ENCODE measurements at regions not wholly inside any gene's neighbourhood (a gene's known extent, or its start where the extent isn't known, plus 50 kb on each side); places are given as distances from the start of the nearest gene placed in this dataset.

DNA sequence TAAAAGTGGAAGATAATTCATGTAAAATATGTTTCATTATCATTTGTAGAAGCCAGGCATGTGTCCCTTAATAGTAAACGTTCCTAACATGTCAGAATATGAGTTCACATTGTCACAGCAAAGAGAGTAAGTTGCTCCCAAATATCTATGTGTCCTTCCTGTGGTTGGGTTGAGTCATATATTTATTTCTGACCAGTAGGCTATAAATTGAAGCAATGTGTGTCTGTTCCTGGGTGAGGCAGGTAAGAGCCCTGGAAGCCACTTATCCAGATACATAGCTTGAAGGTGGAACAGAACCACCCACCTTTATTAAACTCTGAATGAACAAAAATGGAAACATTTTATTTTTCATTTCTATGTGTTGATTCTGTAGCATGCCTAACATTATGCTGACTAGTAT, 2251.6 kb downstream of the NCAM2 start:
- TF ChIP-seq ZBTB7A (IDR thresholded peaks at IDR 0.05; ENCODE audit: low read depth), result no peak
- TF ChIP-seq YY1 (IDR thresholded peaks at IDR 0.05; ENCODE audit: low read depth), result no peak
- no peak for TF ChIP-seq TCF12 (IDR thresholded peaks at IDR 0.05; ENCODE audit: low read depth)
- no peak for TF ChIP-seq CREB1 (IDR thresholded peaks at IDR 0.05; ENCODE audit: low read depth)
- TF ChIP-seq RAD21 (IDR thresholded peaks at IDR 0.05; ENCODE audit: low read depth), result no peak
- TF ChIP-seq, protein P1, sequence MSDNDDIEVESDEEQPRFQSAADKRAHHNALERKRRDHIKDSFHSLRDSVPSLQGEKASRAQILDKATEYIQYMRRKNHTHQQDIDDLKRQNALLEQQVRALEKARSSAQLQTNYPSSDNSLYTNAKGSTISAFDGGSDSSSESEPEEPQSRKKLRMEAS (IDR thresholded peaks at IDR 0.05), result no peak
- TF ChIP-seq, protein P2, sequence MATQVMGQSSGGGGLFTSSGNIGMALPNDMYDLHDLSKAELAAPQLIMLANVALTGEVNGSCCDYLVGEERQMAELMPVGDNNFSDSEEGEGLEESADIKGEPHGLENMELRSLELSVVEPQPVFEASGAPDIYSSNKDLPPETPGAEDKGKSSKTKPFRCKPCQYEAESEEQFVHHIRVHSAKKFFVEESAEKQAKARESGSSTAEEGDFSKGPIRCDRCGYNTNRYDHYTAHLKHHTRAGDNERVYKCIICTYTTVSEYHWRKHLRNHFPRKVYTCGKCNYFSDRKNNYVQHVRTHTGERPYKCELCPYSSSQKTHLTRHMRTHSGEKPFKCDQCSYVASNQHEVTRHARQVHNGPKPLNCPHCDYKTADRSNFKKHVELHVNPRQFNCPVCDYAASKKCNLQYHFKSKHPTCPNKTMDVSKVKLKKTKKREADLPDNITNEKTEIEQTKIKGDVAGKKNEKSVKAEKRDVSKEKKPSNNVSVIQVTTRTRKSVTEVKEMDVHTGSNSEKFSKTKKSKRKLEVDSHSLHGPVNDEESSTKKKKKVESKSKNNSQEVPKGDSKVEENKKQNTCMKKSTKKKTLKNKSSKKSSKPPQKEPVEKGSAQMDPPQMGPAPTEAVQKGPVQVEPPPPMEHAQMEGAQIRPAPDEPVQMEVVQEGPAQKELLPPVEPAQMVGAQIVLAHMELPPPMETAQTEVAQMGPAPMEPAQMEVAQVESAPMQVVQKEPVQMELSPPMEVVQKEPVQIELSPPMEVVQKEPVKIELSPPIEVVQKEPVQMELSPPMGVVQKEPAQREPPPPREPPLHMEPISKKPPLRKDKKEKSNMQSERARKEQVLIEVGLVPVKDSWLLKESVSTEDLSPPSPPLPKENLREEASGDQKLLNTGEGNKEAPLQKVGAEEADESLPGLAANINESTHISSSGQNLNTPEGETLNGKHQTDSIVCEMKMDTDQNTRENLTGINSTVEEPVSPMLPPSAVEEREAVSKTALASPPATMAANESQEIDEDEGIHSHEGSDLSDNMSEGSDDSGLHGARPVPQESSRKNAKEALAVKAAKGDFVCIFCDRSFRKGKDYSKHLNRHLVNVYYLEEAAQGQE (IDR thresholded peaks at IDR 0.05; ENCODE audit: low read depth), result no peak
- no peak for TF ChIP-seq TAF1 (IDR thresholded peaks at IDR 0.05; ENCODE audit: low read depth)
- TF ChIP-seq EP300 (IDR thresholded peaks at IDR 0.05; ENCODE audit: borderline replicate concordance), result no peak
- no peak for TF ChIP-seq CEBPB (IDR thresholded peaks at IDR 0.05)
